GM12872 (cell line): ENCODE measurements at regions not wholly inside any gene's neighbourhood (a gene's known extent, or its start where the extent isn't known, plus 50 kb on each side); places are given as distances from the start of the nearest gene placed in this dataset.

Source experiments
- TF ChIP-seq, protein P1 (sequence below): IDR thresholded peaks from 3 replicates; pipeline ENCODE4 v1.5.1; 2011; ENCODE audit warnings: low read depth, mild to moderate bottlenecking, low read length, moderate library complexity; ENCODE audit not compliant: insufficient read depth

DNA sequence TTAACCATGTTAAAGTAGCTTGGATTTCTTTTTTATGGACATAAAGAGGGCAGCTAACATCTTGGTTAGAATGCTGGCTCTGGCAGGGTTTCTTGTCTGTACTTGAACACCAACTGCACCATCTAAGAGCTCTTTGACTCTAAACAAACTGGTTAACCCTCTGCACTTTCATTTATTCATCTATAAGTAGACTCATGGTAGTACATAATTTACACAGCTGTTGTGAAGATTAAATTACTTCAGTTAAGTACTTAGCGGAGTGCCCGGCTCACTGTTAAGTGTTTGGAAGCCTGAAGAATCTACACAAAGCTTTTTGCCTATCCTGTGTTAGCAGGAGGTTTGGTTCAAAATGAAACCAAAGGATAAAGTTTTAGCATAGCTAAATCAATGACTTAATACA lies 846.2 kb upstream of the API5 start:
- TF ChIP-seq, protein P1, sequence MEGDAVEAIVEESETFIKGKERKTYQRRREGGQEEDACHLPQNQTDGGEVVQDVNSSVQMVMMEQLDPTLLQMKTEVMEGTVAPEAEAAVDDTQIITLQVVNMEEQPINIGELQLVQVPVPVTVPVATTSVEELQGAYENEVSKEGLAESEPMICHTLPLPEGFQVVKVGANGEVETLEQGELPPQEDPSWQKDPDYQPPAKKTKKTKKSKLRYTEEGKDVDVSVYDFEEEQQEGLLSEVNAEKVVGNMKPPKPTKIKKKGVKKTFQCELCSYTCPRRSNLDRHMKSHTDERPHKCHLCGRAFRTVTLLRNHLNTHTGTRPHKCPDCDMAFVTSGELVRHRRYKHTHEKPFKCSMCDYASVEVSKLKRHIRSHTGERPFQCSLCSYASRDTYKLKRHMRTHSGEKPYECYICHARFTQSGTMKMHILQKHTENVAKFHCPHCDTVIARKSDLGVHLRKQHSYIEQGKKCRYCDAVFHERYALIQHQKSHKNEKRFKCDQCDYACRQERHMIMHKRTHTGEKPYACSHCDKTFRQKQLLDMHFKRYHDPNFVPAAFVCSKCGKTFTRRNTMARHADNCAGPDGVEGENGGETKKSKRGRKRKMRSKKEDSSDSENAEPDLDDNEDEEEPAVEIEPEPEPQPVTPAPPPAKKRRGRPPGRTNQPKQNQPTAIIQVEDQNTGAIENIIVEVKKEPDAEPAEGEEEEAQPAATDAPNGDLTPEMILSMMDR = no peak

DNA sequence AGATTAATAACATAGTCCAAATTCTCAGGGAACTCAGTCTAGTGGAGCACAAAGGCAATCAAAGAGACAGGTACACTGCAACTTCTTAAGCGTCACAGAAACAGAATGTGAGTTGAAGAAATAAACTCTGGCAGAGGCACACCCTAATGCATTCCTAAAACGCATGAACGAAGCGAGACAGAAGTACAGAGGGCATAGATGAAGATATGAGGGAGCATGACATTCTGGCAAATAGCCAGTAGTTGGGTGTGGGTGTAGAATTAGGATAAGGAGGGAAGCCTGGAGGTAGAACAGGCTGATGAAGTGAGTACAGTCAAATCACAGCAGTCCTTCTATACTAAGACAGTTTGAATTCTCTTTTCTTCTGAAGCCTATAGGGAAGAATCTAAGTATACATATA lies 838.7 kb upstream of the API5 start:
- TF ChIP-seq, protein P1 = no peak

DNA sequence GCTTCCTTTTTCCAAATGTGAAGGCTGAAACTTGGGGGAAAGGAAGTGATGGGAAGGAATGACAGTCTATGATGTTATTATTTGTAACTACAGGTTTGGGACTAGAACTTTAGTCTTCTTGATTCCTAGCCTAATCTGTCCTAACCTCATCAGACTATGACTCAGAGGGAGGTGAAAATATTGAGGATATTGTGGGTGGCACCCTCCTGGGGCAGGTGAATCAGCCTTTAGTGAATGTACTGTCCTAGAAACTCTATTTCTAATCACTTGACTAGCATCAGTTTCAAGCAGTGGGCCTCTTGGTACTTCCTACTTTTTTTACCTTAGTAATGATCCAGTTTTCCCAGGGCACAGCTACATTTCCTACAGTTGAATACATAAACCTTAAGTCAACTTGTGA lies 829.0 kb upstream of the API5 start:
- TF ChIP-seq, protein P1 = no peak

DNA sequence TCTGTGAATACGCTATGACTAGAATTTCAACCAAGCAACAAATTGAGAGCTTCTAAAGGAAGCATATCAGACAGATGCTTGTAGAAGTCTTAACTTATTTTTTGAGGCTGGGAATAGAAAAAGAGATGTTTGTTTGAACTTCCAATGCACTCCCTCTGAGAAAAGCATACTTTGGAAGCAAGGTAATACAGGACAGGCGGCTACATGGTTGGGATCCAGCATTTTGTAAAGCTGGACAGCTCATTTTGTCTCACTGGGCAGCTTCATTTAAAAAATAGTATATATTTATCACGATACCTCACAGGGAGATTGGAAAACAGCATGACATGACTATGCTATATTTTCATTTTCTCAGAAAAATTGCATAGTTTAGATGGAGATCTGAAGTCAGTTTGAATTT lies 821.3 kb upstream of the API5 start:
- TF ChIP-seq, protein P1 = no peak

DNA sequence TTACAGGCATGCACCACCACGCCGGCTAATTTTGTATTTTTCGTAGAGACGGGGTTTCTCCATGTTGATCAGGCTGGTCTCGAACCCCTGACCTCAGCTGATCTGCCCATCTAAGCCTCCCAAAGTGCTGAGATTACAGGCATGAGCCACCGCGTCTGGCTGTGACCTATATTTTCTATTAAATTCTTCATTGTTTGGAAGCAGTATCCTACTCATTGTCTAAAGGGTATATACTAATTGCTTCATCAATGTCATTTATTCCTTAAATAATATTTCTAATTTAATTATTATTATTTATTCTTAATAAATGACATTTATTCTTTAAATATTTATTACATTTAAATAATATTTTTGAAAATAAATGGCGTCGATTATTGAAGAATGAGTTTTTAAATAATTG lies 817.3 kb upstream of the API5 start:
- TF ChIP-seq, protein P1 = no peak

DNA sequence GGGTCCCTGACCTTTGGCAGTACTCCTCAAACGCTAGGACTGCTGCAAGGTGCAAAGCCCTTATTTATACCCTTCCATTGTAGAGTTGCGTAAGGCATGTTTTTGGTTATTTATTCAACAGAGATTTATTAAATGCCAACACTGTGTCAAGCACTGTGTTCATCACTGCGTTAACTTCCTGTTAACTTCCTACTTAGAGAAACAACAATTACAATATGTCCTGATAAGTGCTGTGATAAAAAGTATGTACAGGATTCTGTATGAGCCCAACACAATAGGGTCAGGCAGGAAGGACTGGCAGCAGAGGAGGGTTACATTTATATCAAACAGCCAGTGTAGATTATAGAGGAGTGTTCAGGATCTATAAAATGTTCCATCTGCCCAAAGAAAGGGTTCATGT lies 812.8 kb upstream of the API5 start:
- TF ChIP-seq, protein P1 = no peak

DNA sequence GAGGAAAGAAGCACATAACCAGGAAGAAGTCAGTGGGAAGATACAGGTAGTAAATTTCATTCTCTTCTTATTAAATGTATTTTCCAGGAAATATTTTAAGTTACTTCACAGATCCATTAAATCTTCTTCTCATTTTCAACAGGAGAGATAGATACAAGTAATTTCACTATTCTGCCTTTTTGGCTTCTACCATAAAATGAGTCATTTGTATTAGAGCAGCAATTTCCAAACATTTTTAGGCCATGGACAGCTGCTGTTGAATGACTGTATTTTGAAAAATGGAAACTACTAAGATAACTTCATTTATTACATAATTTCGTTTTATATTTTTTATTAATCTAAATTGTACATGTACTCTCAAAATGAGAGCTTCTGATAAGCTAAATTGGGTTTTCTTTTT lies 809.6 kb upstream of the API5 start:
- TF ChIP-seq, protein P1 = no peak

DNA sequence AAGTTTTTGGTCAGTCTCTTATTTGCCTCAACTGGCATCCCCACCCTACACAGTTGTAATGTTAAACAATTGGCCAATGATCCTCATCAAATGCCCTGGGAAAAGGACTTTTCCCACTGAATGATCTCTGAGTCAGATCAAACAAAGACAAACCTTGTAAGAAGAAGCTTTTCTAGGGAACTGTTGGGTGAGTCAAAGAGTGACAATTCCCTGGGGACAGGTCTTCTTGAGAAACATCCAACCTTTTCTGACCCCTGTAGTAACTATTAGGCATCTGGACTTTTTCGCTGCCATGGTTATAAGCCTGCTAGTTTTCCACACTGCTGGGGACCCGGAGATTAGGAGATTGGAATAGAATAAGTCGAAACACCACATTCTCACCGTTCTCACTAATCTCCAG lies 789.8 kb upstream of the API5 start:
- TF ChIP-seq, protein P1 = no peak
